H1 (cell line): ENCODE measurements at regions not wholly inside any gene's neighbourhood (a gene's known extent, or its start where the extent isn't known, plus 50 kb on each side); places are given as distances from the start of the nearest gene placed in this dataset.

ENCODE experiments used
- CTCF ChIA-PET: fragments of 300-600 bp; sonication (Branson Sonifier 250); formaldehyde crosslinking; loops from one replicate; lab custom pipeline; 2021; ENCODE audit not compliant: partially characterized antibody; lab: Charles Lee
- POLR2A ChIA-PET: fragments of 300-600 bp; sonication (Branson Sonifier 250); formaldehyde crosslinking; loops from one replicate; lab custom pipeline; 2021; ENCODE audit warnings: inconsistent platforms; ENCODE audit not compliant: partially characterized antibody; lab: Charles Lee
- DNase-seq, 2 experiments: peaks; one replicate each; pipeline versions ENCODE4 v3.0.0 to v3.0.0-alpha.2; 2010 to 2022; ENCODE audit warnings: low spot score in 2 of 2, low read depth in 1 of 2, mixed read lengths in 1 of 2
- FAIRE-seq: peaks from 2 replicates; lab custom pipeline; 2011; peaks lifted over from hg19 to GRCh38; lab: Jason Lieb, UNC
- H2AFZ ChIP-seq: 2 replicates; pipeline ENCODE4 v1.8.1; 2012; ENCODE audit warnings: low read length, inconsistent platforms
- H2AK5ac ChIP-seq: 2 replicates; pipeline ENCODE4 v1.6.1; 2013; ENCODE audit warnings: low read depth, low read length
- H2BK120ac ChIP-seq: replicated peaks from 2 replicates; pipeline ENCODE3; 2013; ENCODE audit warnings: low read depth, low read length, inconsistent platforms
- H2BK12ac ChIP-seq: 2 replicates; pipeline ENCODE4 v1.6.1; 2013; ENCODE audit warnings: low read depth, low read length
- H2BK15ac ChIP-seq: 2 replicates; pipeline ENCODE4 v1.6.1; 2013; ENCODE audit warnings: low read length
- H2BK20ac ChIP-seq: 2 replicates; pipeline ENCODE4 v1.6.1; 2013; ENCODE audit warnings: low read length
- H2BK5ac ChIP-seq: 2 replicates; pipeline ENCODE4 v1.6.1; 2013; ENCODE audit warnings: low read depth, low read length
- H3K14ac ChIP-seq: 2 replicates; pipeline ENCODE4 v1.6.1; 2013; ENCODE audit warnings: inconsistent platforms; ENCODE audit not compliant: insufficient read length
- H3K18ac ChIP-seq: 2 replicates; pipeline ENCODE4 v1.6.1; 2013; ENCODE audit warnings: low read length; ENCODE audit errors: extremely low read depth
- H3K23ac ChIP-seq: 2 replicates; pipeline ENCODE4 v1.6.1; 2013; ENCODE audit warnings: inconsistent platforms; ENCODE audit not compliant: insufficient read length
- H3K23me2 ChIP-seq: 2 replicates; pipeline ENCODE4 v1.6.1; 2013; ENCODE audit warnings: low read depth, low read length
- H3K27ac ChIP-seq: 2 replicates; pipeline ENCODE4 v1.6.1; 2011; ENCODE audit warnings: low read depth, low read length, inconsistent platforms
- H3K27me3 ChIP-seq, 4 experiments: replicated peaks in 1 of 4; 1 replicate in 1 of 4; 2 replicates in 3 of 4; pipeline versions ENCODE4 v1.6.1 to v1.8.1; 2011 to 2013; ENCODE audit warnings: low read length in 3 of 4, mild to moderate bottlenecking in 3 of 4, inconsistent platforms in 2 of 4, mixed read lengths in 2 of 4, moderate library complexity in 1 of 4; ENCODE audit not compliant: control insufficient read depth in 3 of 4, insufficient read depth in 3 of 4; ENCODE audit errors: extremely low read depth in 1 of 4
- H3K36me3 ChIP-seq, 4 experiments: 2 replicates each; pipeline versions ENCODE4 v1.6.1 to v1.8.1; 2011 to 2013; ENCODE audit warnings: mild to moderate bottlenecking in 4 of 4, low read length in 3 of 4, moderate library complexity in 2 of 4, control low read depth in 1 of 4, inconsistent platforms in 1 of 4; ENCODE audit not compliant: insufficient read depth in 4 of 4, control insufficient read depth in 2 of 4
- H3K4ac ChIP-seq: replicated peaks from 2 replicates; pipeline ENCODE3; 2013; ENCODE audit warnings: low read length, low read depth, mixed read lengths, inconsistent platforms; ENCODE audit not compliant: insufficient read length
- H3K4me1 ChIP-seq, 4 experiments: replicated peaks in 1 of 4; 1 replicate in 1 of 4; 2 replicates in 3 of 4; pipeline versions ENCODE4 v1.6.1 to v1.8.1; 2011 to 2013; ENCODE audit warnings: low read length in 3 of 4, inconsistent platforms in 2 of 4, mixed read lengths in 1 of 4; ENCODE audit not compliant: insufficient read depth in 4 of 4, control insufficient read depth in 3 of 4
- H3K4me2 ChIP-seq, 2 experiments: 2 replicates each; pipeline versions ENCODE4 v1.6.1 to v1.8.1; 2011 to 2013; ENCODE audit warnings: low read depth in 2 of 2, low read length in 2 of 2, control low read depth in 1 of 2, inconsistent platforms in 1 of 2, mild to moderate bottlenecking in 1 of 2; ENCODE audit not compliant: insufficient read depth in 1 of 2
- H3K4me3 ChIP-seq, 4 experiments: fragments of 200-600, 300-600 bp in 1 of 4; sonication (generic), shearing (Covaris generic), sonication (Bioruptor Twin) in 1 of 4; 2 replicates each; pipeline versions ENCODE4 v1.5.1 to v1.8.1; 2011 to 2016; ENCODE audit warnings: low read length in 4 of 4, low read depth in 3 of 4, control low read depth in 2 of 4, inconsistent platforms in 2 of 4, mild to moderate bottlenecking in 2 of 4, mixed read lengths in 1 of 4, moderate library complexity in 1 of 4; ENCODE audit not compliant: insufficient read depth in 2 of 4; ENCODE audit errors: extremely low read depth in 1 of 4
- H3K56ac ChIP-seq: replicated peaks from 2 replicates; pipeline ENCODE3; 2013; ENCODE audit warnings: low read depth, mild to moderate bottlenecking, mixed read lengths, low read length, inconsistent platforms; ENCODE audit not compliant: insufficient read length
- H3K79me1 ChIP-seq: 2 replicates; pipeline ENCODE4 v1.6.1; 2013; ENCODE audit warnings: low read depth, low read length, control low read depth
- H3K79me2 ChIP-seq, 2 experiments: 2 replicates each; pipeline versions ENCODE4 v1.6.1 to v1.8.1; 2012 to 2013; ENCODE audit warnings: low read length in 2 of 2, mild to moderate bottlenecking in 2 of 2, inconsistent platforms in 1 of 2; ENCODE audit not compliant: insufficient read depth in 2 of 2, control insufficient read depth in 1 of 2
- H3K9ac ChIP-seq, 4 experiments: replicated peaks in 1 of 4; 1 replicate in 1 of 4; 2 replicates in 3 of 4; pipeline versions ENCODE4 v1.6.1 to v1.8.1; 2011 to 2013; ENCODE audit warnings: low read depth in 3 of 4, low read length in 3 of 4, control low read depth in 2 of 4, mild to moderate bottlenecking in 2 of 4, moderate library complexity in 2 of 4, inconsistent platforms in 1 of 4; ENCODE audit errors: extremely low read depth in 1 of 4
- H3K9me3 ChIP-seq, 2 experiments: 2 replicates each; pipeline versions ENCODE4 v1.6.1 to v1.8.1; 2012 to 2013; ENCODE audit warnings: mild to moderate bottlenecking in 2 of 2, moderate library complexity in 2 of 2, control low read depth in 1 of 2, inconsistent platforms in 1 of 2, low read depth in 1 of 2, low read length in 1 of 2, mixed read lengths in 1 of 2; ENCODE audit not compliant: insufficient read depth in 2 of 2
- H4K20me1 ChIP-seq, 2 experiments: replicated peaks in 1 of 2; 2 replicates each; pipeline versions ENCODE3 to v1.8.1; 2011 to 2013; ENCODE audit warnings: inconsistent platforms in 2 of 2, low read length in 2 of 2, mild to moderate bottlenecking in 1 of 2; ENCODE audit not compliant: insufficient read depth in 2 of 2, control insufficient read depth in 1 of 2
- H4K5ac ChIP-seq: 2 replicates; pipeline ENCODE4 v1.6.1; 2013; ENCODE audit warnings: low read length, low read depth, mixed read lengths, inconsistent platforms; ENCODE audit not compliant: insufficient read length
- H4K8ac ChIP-seq: 2 replicates; pipeline ENCODE4 v1.8.0; 2013; ENCODE audit warnings: mild to moderate bottlenecking, moderate library complexity, low read length, inconsistent platforms; ENCODE audit not compliant: insufficient read depth; ENCODE audit errors: extremely low read depth
- H4K91ac ChIP-seq: replicated peaks from 2 replicates; pipeline ENCODE3; 2013; ENCODE audit warnings: low read length, mixed read lengths, inconsistent platforms; ENCODE audit not compliant: insufficient read length
- WGBS, 2 experiments: shearing (Covaris generic) in 1 of 2; methylation state at CpG; one replicate each; pipeline versions ENCODE4 v1.1.6 to v1.1.7; 2013 to 2015; ENCODE audit warnings: low lambda C conversion rate in 2 of 2, mixed read lengths in 2 of 2, inconsistent platforms in 1 of 2, low coverage in 1 of 2, missing lambda C conversion rate in 1 of 2; ENCODE audit not compliant: insufficient replicate concordance in 2 of 2, insufficient coverage in 1 of 2, insufficient read length in 1 of 2; ENCODE audit errors: extremely low coverage in 1 of 2, missing lambda C conversion rate in 1 of 2; 5-methylcytosine and 5-hydroxymethylcytosine counted together
- TF ChIP-seq, protein P1 (sequence below): fragments of 300-600 bp; sonication (generic); IDR thresholded peaks from 2 replicates; pipeline ENCODE4 v1.7.1; 2012; ENCODE audit warnings: low read length, moderate library complexity, mild to moderate bottlenecking, inconsistent platforms; ENCODE audit not compliant: insufficient replicate concordance

DNA sequence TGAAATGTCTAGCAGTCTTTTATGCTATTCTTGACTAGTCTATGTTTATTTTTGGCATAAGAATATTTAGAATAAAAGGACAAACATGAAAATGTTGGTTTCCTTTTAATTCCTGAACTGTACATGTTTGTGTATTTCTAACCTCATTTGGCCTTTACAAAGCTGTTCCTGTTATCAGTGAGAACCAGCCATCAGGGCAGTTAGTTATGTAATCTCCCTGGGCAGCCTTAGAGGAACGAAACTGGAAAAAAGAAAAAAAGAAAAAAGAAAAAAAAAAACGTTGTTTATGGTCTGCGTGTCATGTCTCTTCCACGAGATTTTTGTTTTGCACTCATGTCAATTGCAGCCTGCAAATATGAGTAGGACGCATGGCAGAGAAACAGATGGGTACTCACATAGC is 193.7 kb downstream of the MAGEB5 start:
- Histone ChIP-seq H3K9ac (no peak overlapping the region), H2BK5ac (no peak overlapping the region), H3K27ac (no peak overlapping the region), H4K91ac (no peak overlapping the region), H3K4ac (no peak overlapping the region), H3K4me3 (no peak overlapping the region), H3K18ac (no peak overlapping the region), H2BK120ac (no peak overlapping the region), H3K79me1 (no peaks in the 10 kb centered on the region), H3K56ac (no peak overlapping the region), H2BK15ac (no peak overlapping the region), H2BK12ac (no peak overlapping the region), H4K20me1 (no peaks in the 10 kb centered on the region), H3K23ac (no peak overlapping the region), H4K5ac (no peak overlapping the region), H3K27me3 (no peaks in the 10 kb centered on the region), H2AK5ac (no peak overlapping the region), H2AFZ (no peak overlapping the region), H3K23me2 (no peaks in the 10 kb centered on the region), H3K9me3 (no peaks in the 10 kb centered on the region), H3K79me2 (no peaks in the 10 kb centered on the region), H2BK20ac (no peak overlapping the region), H3K36me3 (no peaks in the 10 kb centered on the region), H3K14ac (no peak overlapping the region), H4K8ac (no peak overlapping the region), H3K4me2 (no peak overlapping the region), H3K4me1 (no peaks in the 10 kb centered on the region; a peak in 1 of 7 replicates)
- DNase-seq (no peak), FAIRE-seq (no peak)
- 90% methylated on average over 2 of the region's 5 CpGs; no CpG with 5 or more reads in 1 of the 2 experiments for WGBS, 2 experiments
- CTCF ChIA-PET = interaction anchor here (0.6 kb wide), 1 partner anchor 1848 kb away, joined by 4 read pairs; no protein-coding TSS in a partner anchor
- POLR2A ChIA-PET = no interaction called here
- TF ChIP-seq, protein P1, sequence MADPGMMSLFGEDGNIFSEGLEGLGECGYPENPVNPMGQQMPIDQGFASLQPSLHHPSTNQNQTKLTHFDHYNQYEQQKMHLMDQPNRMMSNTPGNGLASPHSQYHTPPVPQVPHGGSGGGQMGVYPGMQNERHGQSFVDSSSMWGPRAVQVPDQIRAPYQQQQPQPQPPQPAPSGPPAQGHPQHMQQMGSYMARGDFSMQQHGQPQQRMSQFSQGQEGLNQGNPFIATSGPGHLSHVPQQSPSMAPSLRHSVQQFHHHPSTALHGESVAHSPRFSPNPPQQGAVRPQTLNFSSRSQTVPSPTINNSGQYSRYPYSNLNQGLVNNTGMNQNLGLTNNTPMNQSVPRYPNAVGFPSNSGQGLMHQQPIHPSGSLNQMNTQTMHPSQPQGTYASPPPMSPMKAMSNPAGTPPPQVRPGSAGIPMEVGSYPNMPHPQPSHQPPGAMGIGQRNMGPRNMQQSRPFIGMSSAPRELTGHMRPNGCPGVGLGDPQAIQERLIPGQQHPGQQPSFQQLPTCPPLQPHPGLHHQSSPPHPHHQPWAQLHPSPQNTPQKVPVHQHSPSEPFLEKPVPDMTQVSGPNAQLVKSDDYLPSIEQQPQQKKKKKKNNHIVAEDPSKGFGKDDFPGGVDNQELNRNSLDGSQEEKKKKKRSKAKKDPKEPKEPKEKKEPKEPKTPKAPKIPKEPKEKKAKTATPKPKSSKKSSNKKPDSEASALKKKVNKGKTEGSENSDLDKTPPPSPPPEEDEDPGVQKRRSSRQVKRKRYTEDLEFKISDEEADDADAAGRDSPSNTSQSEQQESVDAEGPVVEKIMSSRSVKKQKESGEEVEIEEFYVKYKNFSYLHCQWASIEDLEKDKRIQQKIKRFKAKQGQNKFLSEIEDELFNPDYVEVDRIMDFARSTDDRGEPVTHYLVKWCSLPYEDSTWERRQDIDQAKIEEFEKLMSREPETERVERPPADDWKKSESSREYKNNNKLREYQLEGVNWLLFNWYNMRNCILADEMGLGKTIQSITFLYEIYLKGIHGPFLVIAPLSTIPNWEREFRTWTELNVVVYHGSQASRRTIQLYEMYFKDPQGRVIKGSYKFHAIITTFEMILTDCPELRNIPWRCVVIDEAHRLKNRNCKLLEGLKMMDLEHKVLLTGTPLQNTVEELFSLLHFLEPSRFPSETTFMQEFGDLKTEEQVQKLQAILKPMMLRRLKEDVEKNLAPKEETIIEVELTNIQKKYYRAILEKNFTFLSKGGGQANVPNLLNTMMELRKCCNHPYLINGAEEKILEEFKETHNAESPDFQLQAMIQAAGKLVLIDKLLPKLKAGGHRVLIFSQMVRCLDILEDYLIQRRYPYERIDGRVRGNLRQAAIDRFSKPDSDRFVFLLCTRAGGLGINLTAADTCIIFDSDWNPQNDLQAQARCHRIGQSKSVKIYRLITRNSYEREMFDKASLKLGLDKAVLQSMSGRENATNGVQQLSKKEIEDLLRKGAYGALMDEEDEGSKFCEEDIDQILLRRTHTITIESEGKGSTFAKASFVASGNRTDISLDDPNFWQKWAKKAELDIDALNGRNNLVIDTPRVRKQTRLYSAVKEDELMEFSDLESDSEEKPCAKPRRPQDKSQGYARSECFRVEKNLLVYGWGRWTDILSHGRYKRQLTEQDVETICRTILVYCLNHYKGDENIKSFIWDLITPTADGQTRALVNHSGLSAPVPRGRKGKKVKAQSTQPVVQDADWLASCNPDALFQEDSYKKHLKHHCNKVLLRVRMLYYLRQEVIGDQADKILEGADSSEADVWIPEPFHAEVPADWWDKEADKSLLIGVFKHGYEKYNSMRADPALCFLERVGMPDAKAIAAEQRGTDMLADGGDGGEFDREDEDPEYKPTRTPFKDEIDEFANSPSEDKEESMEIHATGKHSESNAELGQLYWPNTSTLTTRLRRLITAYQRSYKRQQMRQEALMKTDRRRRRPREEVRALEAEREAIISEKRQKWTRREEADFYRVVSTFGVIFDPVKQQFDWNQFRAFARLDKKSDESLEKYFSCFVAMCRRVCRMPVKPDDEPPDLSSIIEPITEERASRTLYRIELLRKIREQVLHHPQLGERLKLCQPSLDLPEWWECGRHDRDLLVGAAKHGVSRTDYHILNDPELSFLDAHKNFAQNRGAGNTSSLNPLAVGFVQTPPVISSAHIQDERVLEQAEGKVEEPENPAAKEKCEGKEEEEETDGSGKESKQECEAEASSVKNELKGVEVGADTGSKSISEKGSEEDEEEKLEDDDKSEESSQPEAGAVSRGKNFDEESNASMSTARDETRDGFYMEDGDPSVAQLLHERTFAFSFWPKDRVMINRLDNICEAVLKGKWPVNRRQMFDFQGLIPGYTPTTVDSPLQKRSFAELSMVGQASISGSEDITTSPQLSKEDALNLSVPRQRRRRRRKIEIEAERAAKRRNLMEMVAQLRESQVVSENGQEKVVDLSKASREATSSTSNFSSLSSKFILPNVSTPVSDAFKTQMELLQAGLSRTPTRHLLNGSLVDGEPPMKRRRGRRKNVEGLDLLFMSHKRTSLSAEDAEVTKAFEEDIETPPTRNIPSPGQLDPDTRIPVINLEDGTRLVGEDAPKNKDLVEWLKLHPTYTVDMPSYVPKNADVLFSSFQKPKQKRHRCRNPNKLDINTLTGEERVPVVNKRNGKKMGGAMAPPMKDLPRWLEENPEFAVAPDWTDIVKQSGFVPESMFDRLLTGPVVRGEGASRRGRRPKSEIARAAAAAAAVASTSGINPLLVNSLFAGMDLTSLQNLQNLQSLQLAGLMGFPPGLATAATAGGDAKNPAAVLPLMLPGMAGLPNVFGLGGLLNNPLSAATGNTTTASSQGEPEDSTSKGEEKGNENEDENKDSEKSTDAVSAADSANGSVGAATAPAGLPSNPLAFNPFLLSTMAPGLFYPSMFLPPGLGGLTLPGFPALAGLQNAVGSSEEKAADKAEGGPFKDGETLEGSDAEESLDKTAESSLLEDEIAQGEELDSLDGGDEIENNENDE = no peak
